Neutrophil (primary cell): ENCODE measurements at regions not wholly inside any gene's neighbourhood (a gene's known extent, or its start where the extent isn't known, plus 50 kb on each side); places are given as distances from the start of the nearest gene placed in this dataset.

ENCODE experiments used
- H3K27ac ChIP-seq: fragments of 200-600 bp; sonication (generic); 2 replicates; pipeline ENCODE4 v1.5.1; 2016; ENCODE audit warnings: mild to moderate bottlenecking, moderate library complexity
- H3K27me3 ChIP-seq: fragments of 200-600 bp; sonication (generic); 2 replicates; pipeline ENCODE4 v1.6.0; 2016; ENCODE audit warnings: mild to moderate bottlenecking
- H3K36me3 ChIP-seq: fragments of 200-600 bp; sonication (generic); 2 replicates; pipeline ENCODE4 v1.5.1; 2017
- H3K4me1 ChIP-seq, 2 experiments: fragments of 200-600 bp in 1 of 2; sonication (generic) in 1 of 2; 1 replicate in 1 of 2; 2 replicates in 1 of 2; pipeline versions ENCODE4 v1.5.1 to v1.6.1; 2013 to 2016; ENCODE audit warnings: low read depth in 1 of 2, low read length in 1 of 2, mild to moderate bottlenecking in 1 of 2, moderate library complexity in 1 of 2; ENCODE audit not compliant: control insufficient read depth in 1 of 2, insufficient read depth in 1 of 2
- H3K4me3 ChIP-seq, 2 experiments: fragments of 200-600 bp in 1 of 2; sonication (generic) in 1 of 2; 1 replicate in 1 of 2; 2 replicates in 1 of 2; pipeline ENCODE4 v1.5.1; 2013 to 2016; ENCODE audit warnings: low read depth in 1 of 2, low read length in 1 of 2, mild to moderate bottlenecking in 1 of 2, moderate library complexity in 1 of 2
- H3K9me3 ChIP-seq: fragments of 200-600 bp; sonication (generic); 2 replicates; pipeline ENCODE4 v1.5.1; 2016
- TF ChIP-seq, protein P1 (sequence below): fragments of 200-600 bp; sonication (generic); IDR thresholded peaks from 2 replicates; pipeline ENCODE4 v1.5.1; 2016; ENCODE audit warnings: antibody characterized with exemption

DNA sequence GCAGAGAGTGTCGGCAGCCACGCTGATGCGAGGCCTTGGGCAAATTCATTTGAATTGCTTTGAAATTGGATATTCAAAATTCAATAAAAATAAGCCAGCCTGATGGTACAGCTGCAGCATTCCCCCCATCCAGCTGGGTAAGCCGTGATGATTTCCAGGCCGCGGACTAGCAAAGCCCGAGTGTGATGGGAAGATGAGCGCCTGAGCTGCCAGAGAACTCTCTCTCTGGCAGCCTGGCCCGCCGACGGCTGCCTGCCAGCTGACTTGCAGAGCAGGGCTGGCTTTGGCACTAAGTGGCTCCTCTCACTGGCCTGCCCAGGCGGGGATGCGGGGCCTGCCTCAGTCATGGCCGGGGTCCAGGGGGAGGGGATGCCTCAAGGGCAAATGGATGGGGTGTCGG is 268.3 kb upstream of the WWC1 start:
- Histone ChIP-seq H3K36me3 (no peaks in the 10 kb centered on the region), H3K4me1 (no peaks in the 10 kb centered on the region), H3K9me3 (no peaks in the 10 kb centered on the region), H3K27ac (no peak overlapping the region), H3K27me3 (peaks cover 20% of the 10 kb centered on the region), H3K4me3 (no peak overlapping the region)
- TF ChIP-seq, protein P1, sequence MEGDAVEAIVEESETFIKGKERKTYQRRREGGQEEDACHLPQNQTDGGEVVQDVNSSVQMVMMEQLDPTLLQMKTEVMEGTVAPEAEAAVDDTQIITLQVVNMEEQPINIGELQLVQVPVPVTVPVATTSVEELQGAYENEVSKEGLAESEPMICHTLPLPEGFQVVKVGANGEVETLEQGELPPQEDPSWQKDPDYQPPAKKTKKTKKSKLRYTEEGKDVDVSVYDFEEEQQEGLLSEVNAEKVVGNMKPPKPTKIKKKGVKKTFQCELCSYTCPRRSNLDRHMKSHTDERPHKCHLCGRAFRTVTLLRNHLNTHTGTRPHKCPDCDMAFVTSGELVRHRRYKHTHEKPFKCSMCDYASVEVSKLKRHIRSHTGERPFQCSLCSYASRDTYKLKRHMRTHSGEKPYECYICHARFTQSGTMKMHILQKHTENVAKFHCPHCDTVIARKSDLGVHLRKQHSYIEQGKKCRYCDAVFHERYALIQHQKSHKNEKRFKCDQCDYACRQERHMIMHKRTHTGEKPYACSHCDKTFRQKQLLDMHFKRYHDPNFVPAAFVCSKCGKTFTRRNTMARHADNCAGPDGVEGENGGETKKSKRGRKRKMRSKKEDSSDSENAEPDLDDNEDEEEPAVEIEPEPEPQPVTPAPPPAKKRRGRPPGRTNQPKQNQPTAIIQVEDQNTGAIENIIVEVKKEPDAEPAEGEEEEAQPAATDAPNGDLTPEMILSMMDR: no peak

DNA sequence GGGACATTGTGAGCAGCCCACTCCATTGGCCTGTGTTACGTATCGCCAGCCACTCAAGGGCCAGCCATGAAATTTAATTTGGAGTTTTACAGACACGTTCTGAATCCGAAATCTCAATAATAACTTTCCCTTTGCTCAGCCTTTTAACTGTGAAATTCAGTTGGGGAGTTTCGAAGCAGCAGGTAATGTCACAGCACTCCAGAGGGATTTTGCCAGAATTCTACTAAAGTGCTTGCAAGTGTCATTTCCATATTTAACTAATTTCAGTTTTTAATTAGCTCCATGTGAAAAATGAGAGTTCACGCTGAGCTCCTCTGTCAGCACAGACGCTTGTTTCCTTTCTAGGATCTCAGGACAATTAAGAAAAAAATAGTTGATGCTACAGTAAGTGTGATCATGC is 267.1 kb upstream of the WWC1 start:
- H3K27ac ChIP-seq: no peak overlapping the region
- TF ChIP-seq, protein P1: no peak
- peaks cover 20% of the 10 kb centered on the region for H3K27me3 ChIP-seq
- H3K9me3 ChIP-seq: no peaks in the 10 kb centered on the region
- H3K36me3 ChIP-seq: no peaks in the 10 kb centered on the region
- H3K4me3 ChIP-seq: no peak overlapping the region
- no peaks in the 10 kb centered on the region for H3K4me1 ChIP-seq

DNA sequence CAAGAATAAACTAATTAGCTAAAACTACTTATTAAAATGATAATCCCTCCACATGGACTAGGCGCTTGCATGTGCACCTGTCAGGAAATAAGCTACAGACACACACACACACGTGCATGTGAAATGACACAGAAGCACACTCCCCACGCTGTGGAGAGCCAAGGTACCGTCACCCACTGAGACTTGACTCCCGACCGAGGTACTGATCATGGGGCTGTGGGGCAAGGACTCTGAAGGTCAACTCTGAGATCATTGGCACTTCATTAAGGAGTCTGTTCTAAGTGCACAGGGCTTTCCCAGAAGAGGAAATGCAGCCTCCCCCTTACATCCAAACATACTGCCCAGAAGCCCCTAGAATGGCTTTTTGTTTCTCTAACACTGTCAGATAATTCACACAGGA is 264.4 kb upstream of the WWC1 start:
- Histone ChIP-seq H3K4me3 (no peak overlapping the region), H3K27me3 (no peaks in the 10 kb centered on the region), H3K9me3 (no peaks in the 10 kb centered on the region), H3K36me3 (no peaks in the 10 kb centered on the region), H3K27ac (no peak overlapping the region), H3K4me1 (no peaks in the 10 kb centered on the region)
- TF ChIP-seq, protein P1: no peak

DNA sequence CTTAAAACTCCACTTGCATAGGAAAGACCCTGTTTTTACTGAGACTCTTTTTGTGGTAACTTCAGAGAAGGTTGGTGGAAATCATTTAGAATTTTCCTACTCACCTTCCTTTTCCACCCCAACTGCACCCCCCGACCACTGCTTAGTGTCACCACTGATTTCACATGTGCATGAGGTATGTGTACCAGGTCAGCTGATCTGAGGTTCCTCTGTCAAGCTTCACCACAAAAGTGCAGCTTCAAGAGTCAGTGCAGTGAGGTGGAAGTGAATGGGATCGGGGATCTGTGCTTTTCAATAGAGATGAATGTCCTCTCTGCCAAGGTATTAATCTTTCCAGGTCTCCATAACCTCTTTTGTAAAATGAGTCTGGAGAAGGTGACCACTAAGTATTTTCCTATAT is 260.5 kb upstream of the WWC1 start:
- TF ChIP-seq, protein P1: no peak
- Histone ChIP-seq H3K27me3 (no peaks in the 10 kb centered on the region), H3K9me3 (no peaks in the 10 kb centered on the region), H3K4me1 (no peaks in the 10 kb centered on the region), H3K27ac (no peak overlapping the region), H3K4me3 (no peak overlapping the region), H3K36me3 (no peaks in the 10 kb centered on the region)

DNA sequence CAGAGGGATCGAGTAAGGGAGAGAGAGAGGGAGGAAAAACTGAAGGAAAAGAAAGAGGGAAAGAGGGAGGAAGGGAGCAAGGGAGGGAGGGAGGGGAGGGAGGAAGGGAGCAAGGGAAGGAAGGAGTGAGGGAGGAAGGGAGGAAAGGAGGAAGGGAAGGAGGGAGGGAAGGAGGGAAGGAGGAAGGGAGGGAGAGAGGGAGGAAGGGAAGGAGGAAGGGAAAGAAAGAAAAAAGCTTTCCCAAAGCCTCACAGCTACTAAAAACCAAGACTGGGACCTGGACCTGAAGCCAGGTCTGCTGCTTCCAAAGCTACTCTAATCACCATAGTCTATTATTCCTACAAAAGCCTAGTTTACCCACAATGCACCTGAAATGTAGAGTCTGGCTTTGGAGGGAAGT is 259.8 kb upstream of the WWC1 start:
- Histone ChIP-seq H3K9me3 (no peaks in the 10 kb centered on the region), H3K4me1 (no peaks in the 10 kb centered on the region), H3K36me3 (no peaks in the 10 kb centered on the region), H3K27me3 (no peaks in the 10 kb centered on the region), H3K27ac (no peak overlapping the region), H3K4me3 (no peak overlapping the region)
- TF ChIP-seq, protein P1: no peak

DNA sequence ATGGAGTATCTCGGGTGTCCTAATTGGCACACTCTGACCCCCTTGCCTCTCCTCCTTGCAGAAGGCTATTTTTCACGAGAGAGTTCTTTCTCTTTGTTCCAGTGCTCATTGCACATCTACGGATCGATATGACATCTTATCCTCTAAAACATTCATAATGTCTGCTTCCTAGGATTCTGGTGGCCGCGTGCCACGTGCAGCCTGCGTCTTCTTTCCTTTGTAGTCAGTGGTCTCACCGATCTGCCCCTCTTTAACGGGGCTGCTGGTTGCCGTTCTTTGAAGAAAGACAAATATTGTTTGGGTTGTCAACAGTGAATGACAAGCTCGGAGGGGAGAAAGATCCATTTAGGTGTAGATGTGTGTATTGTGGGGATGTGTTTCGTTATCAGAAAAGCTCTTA is 252.4 kb upstream of the WWC1 start:
- H3K4me1 ChIP-seq: no peaks in the 10 kb centered on the region
- H3K36me3 ChIP-seq: no peaks in the 10 kb centered on the region
- no peaks in the 10 kb centered on the region for H3K9me3 ChIP-seq
- TF ChIP-seq, protein P1: no peak
- H3K27ac ChIP-seq: no peak overlapping the region
- no peak overlapping the region for H3K4me3 ChIP-seq
- no peaks in the 10 kb centered on the region for H3K27me3 ChIP-seq
